Sigmoid colon (tissue), 3 donors: ENCODE measurements at regions not wholly inside any gene's neighbourhood (a gene's known extent, or its start where the extent isn't known, plus 50 kb on each side); places are given as distances from the start of the nearest gene placed in this dataset.

Experiments
- CTCF ChIP-seq, 4 experiments: fragments of 450-650 bp in 3 of 4; fragments of 200-600 bp in 1 of 4; IDR thresholded peaks; one replicate each; pipeline ENCODE4 v1.5.1; 2016 to 2019; ENCODE audit warnings: antibody characterized with exemption in 4 of 4, mild to moderate bottlenecking in 3 of 4, moderate library complexity in 2 of 4
- POLR2A ChIP-seq, 2 donors: fragments of 450-650 bp; IDR thresholded peaks; one replicate each; pipeline ENCODE4 v1.6.1; 2016; ENCODE audit warnings: antibody characterized with exemption in 2 of 2, mild to moderate bottlenecking in 2 of 2, moderate library complexity in 2 of 2

GRCh38 chr3:161689584-161690298 is 193.1 kb downstream of the OTOL1 start:
- no peak for TF ChIP-seq POLR2A (IDR thresholded peaks at IDR 0.05)
- no peak for TF ChIP-seq CTCF (IDR thresholded peaks at IDR 0.05)
